ENCODE measurements at regions not wholly inside any gene's neighbourhood (a gene's known extent, or its start where the extent isn't known, plus 50 kb on each side); places are given as distances from the start of the nearest gene placed in this dataset.

DNA sequence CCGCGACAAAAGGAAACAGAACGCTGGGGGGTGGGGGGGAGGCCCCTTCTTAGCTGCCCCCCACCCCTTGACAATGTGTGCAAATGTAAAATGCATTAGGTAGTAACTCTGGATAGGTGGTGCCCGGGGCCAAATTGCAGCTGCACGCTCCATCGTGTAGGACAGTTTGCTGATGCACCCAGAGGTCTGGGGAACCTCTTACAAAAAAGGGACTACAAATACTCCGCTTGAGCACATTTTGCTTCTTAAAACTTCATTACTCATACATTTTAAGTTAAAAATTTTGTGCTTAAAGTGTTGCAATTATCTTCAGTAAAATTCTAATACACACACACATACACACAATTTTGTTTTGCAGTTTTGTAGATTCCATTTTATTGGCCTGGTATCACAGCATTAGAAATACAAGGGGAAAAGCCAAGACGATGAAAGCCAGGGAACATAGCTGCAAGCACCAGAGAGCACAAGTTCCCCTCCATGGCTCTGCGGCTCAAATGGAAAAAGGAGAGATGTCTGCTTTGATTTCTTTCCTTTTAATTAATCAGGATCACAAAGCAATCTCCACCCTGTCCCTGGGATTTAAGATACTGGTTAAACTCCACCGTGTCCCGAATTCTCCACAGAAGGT is 582.1 kb downstream of the ZEB2 start (continued):
- TF ChIP-seq TSHZ2 (CRISPR knock-in tag; IDR thresholded peaks at IDR 0.05) (no peak), BACH2 (CRISPR knock-in tag; IDR thresholded peaks at IDR 0.05; ENCODE audit: borderline replicate concordance) (no peak)

DNA sequence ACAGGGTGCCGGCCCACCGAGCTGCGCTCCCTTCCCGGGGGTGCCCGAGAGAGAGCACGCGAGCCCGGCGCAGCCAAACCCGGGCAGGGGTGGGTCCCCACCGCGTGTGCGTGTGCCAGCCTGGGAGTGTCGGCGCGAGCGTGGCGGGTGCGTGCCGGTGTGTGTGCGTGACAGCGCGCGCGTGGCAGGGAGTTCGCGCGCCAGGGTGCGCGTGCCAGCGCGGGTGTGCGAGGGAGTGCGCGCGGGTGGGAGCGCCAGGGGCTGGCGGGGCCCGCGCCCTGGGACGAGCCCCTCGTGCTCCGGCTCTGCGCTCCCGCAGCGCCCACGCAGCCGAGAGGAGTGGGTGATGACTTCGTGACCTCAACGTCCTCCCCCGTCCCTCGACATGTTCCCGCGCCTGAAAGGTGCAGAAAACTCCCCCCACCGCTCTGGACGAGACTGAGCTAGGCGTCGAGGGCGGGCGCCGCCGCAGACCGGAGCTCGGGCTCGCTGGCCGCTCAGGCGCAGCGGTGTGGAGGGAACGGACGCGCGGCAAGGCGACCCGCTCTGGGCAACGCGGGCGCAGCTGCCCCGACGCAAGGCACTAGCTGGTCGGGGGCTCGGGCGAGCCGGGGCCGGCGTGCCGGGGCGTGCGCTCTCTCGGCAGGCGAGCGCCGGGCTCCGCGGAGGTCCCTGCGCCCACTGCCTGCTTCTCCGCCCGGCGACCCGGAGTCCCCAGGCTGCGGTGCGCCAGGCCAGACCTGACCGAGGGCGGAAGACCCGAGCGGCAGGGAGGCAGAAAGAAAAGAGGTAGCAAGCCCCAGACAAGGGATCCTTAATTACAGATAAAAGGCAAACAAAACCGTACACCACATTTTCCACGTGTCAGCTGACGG is 582.8 kb downstream of the ZEB2 start:
- TF ChIP-seq ZNF70 (CRISPR knock-in tag; IDR thresholded peaks at IDR 0.05) (no peak), GLIS3 (CRISPR knock-in tag; IDR thresholded peaks at IDR 0.05) (no peak), PATZ1 (CRISPR knock-in tag; IDR thresholded peaks at IDR 0.05; ENCODE audit: borderline replicate concordance) (no peak), ZFP30 (CRISPR knock-in tag; IDR thresholded peaks at IDR 0.05) (no peak), SNAI2 (CRISPR knock-in tag; IDR thresholded peaks at IDR 0.05) (no peak), ZFP3 (CRISPR knock-in tag; IDR thresholded peaks at IDR 0.05) (no peak)
- ATAC-seq, result peak; percentile 86

DNA sequence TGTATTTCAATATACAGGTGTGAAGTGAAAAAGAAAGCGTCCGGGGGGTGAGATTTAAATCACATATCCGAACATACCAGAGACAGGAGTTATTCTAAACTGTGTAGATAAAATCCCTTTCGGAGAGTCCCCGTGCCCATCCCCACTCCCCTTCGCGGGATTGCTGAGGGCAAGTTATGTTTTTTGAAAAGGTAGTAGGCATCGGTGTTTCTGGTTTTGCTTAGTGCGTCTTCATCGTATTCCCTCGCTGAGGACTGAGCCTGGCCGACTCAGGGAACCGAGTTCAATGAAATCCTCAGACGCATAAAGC is 583.4 kb downstream of the ZEB2 start:
- TF ChIP-seq ZNF8 (CRISPR knock-in tag; IDR thresholded peaks at IDR 0.05), result no peak
- TF ChIP-seq CSDC2 (CRISPR knock-in tag; IDR thresholded peaks at IDR 0.05), result no peak
- TF ChIP-seq ISL1 (CRISPR knock-in tag; IDR thresholded peaks at IDR 0.05), result no peak
- TF ChIP-seq SNAI2 (CRISPR knock-in tag; IDR thresholded peaks at IDR 0.05), result no peak
- TF ChIP-seq OSR1 (CRISPR knock-in tag; IDR thresholded peaks at IDR 0.05), result no peak
- TF ChIP-seq RARB (CRISPR knock-in tag; IDR thresholded peaks at IDR 0.05), result no peak
- TF ChIP-seq ARNTL (CRISPR knock-in tag; IDR thresholded peaks at IDR 0.05; ENCODE audit: borderline replicate concordance, low read depth), result no peak
- TF ChIP-seq TOX (CRISPR knock-in tag; IDR thresholded peaks at IDR 0.05; ENCODE audit: borderline replicate concordance), result no peak
- TF ChIP-seq PATZ1 (CRISPR knock-in tag; IDR thresholded peaks at IDR 0.05; ENCODE audit: borderline replicate concordance), result no peak
- no peak for TF ChIP-seq POU6F1 (CRISPR knock-in tag; IDR thresholded peaks at IDR 0.05; ENCODE audit: borderline replicate concordance, low read depth)
- ATAC-seq, result no peak

- ATAC-seq, result no peak
- TF ChIP-seq OSR1 (CRISPR knock-in tag; IDR thresholded peaks at IDR 0.05) (no peak), GLIS3 (CRISPR knock-in tag; IDR thresholded peaks at IDR 0.05) (no peak), ZNF70 (CRISPR knock-in tag; IDR thresholded peaks at IDR 0.05) (no peak), CSDC2 (CRISPR knock-in tag; IDR thresholded peaks at IDR 0.05) (no peak), ARNTL (CRISPR knock-in tag; IDR thresholded peaks at IDR 0.05; ENCODE audit: borderline replicate concordance, low read depth) (no peak), ZNF8 (CRISPR knock-in tag; IDR thresholded peaks at IDR 0.05) (no peak), TOX (CRISPR knock-in tag; IDR thresholded peaks at IDR 0.05; ENCODE audit: borderline replicate concordance) (no peak), TCF4 (CRISPR knock-in tag; IDR thresholded peaks at IDR 0.05; ENCODE audit: borderline replicate concordance) (no peak), CREB5 (CRISPR knock-in tag; IDR thresholded peaks at IDR 0.05; ENCODE audit: low read depth) (no peak), ZFP3 (CRISPR knock-in tag; IDR thresholded peaks at IDR 0.05) (no peak), RARB (CRISPR knock-in tag; IDR thresholded peaks at IDR 0.05) (no peak), CSRNP3 (CRISPR knock-in tag; IDR thresholded peaks at IDR 0.05) (no peak), ZC3H10 (CRISPR knock-in tag; IDR thresholded peaks at IDR 0.05) (no peak), SNAI2 (CRISPR knock-in tag; IDR thresholded peaks at IDR 0.05) (no peak)
These were observed 584.5 kb downstream of the ZEB2 start for GRCh38 chr2:143935482-143935752.
